ENCODE measurements at regions not wholly inside any gene's neighbourhood (a gene's known extent, or its start where the extent isn't known, plus 50 kb on each side); places are given as distances from the start of the nearest gene placed in this dataset.

GRCh38 chr6:156352861-156353260, 424.3 kb upstream of the ARID1B start:
- Histone ChIP-seq H3K27me3 (no peaks in the 10 kb centered on the region), H3K36me3 (no peaks in the 10 kb centered on the region), H3K4me1 (ENCODE audit: control insufficient read depth in 1 of 2, insufficient read depth in 1 of 2, low read depth in 1 of 2, low read length in 1 of 2) (peaks cover 0 to 2% of the 10 kb centered on the region in 2 experiments), H3K4me3 (ENCODE audit: low read depth in 1 of 2, low read length in 1 of 2) (no peak overlapping the region), H3K9me3 (no peaks in the 10 kb centered on the region), H3K27ac (no peak overlapping the region)
- no peak for TF ChIP-seq CTCF (IDR thresholded peaks at IDR 0.05)

- no peaks in the 10 kb centered on the region for H3K9me3 ChIP-seq
- TF ChIP-seq CTCF (IDR thresholded peaks at IDR 0.05): no peak
- H3K36me3 ChIP-seq: no peaks in the 10 kb centered on the region
- H3K4me3 ChIP-seq (ENCODE audit: low read depth in 1 of 2, low read length in 1 of 2): no peak overlapping the region
- H3K4me1 ChIP-seq (ENCODE audit: control insufficient read depth in 1 of 2, insufficient read depth in 1 of 2, low read depth in 1 of 2, low read length in 1 of 2): peaks cover 0 to 6% of the 10 kb centered on the region in 2 experiments
- no peak overlapping the region for H3K27ac ChIP-seq
- no peaks in the 10 kb centered on the region for H3K27me3 ChIP-seq
These were observed 425.7 kb upstream of the ARID1B start for GRCh38 chr6:156351346-156351966.

DNA sequence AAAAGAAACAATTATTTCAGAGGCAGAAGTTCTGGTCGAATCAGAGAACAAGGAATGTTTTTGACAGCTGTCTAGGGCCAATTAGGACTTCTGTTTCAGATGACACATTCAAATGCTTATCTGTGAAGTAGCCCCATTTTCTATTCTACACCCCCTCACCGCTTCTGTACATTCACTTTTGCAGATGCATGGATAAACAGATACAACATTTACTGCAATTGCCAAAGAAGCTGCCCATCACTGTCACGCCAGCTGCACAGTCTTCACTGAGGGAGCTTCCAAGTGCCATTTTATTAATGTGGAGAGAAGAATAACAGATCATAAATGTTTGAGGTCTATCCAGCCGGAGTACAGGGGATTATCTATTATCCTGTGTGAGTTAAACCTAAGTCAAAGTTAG, 426.8 kb upstream of the ARID1B start:
- no peak for TF ChIP-seq CTCF (IDR thresholded peaks at IDR 0.05)
- H3K9me3 ChIP-seq: no peaks in the 10 kb centered on the region

GRCh38 chr6:156348849-156349248, 428.3 kb upstream of the ARID1B start:
- Histone ChIP-seq H3K27ac (no peak overlapping the region), H3K36me3 (no peaks in the 10 kb centered on the region)
- TF ChIP-seq CTCF (IDR thresholded peaks at IDR 0.05): no peak

More for the DNA sequence above, 426.8 kb upstream of the ARID1B start:
- Histone ChIP-seq H3K4me1 (ENCODE audit: control insufficient read depth in 1 of 2, insufficient read depth in 1 of 2, low read depth in 1 of 2, low read length in 1 of 2) (peaks cover 0 to 14% of the 10 kb centered on the region in 2 experiments), H3K36me3 (no peaks in the 10 kb centered on the region), H3K27me3 (no peaks in the 10 kb centered on the region), H3K4me3 (ENCODE audit: low read depth in 1 of 2, low read length in 1 of 2) (no peak overlapping the region), H3K27ac (no peak overlapping the region)

GRCh38 chr6:156348424-156348823, 428.8 kb upstream of the ARID1B start:
- Histone ChIP-seq H3K27ac (no peak overlapping the region), H3K9me3 (no peaks in the 10 kb centered on the region), H3K4me3 (ENCODE audit: low read depth in 1 of 2, low read length in 1 of 2) (no peak overlapping the region), H3K4me1 (ENCODE audit: control insufficient read depth in 1 of 2, insufficient read depth in 1 of 2, low read depth in 1 of 2, low read length in 1 of 2) (peaks cover 0 to 14% of the 10 kb centered on the region in 2 experiments), H3K27me3 (no peaks in the 10 kb centered on the region), H3K36me3 (no peaks in the 10 kb centered on the region)
- TF ChIP-seq CTCF (IDR thresholded peaks at IDR 0.05): no peak

More at GRCh38 chr6:156348849-156349248, 428.3 kb upstream of the ARID1B start:
- no peak overlapping the region for H3K4me3 ChIP-seq (ENCODE audit: low read depth in 1 of 2, low read length in 1 of 2)
- H3K9me3 ChIP-seq: no peaks in the 10 kb centered on the region
- peaks cover 0 to 14% of the 10 kb centered on the region in 2 experiments for H3K4me1 ChIP-seq (ENCODE audit: control insufficient read depth in 1 of 2, insufficient read depth in 1 of 2, low read depth in 1 of 2, low read length in 1 of 2)
- H3K27me3 ChIP-seq: no peaks in the 10 kb centered on the region
